Glomerular visceral epithelial cell (primary cell): ENCODE measurements at regions not wholly inside any gene's neighbourhood (a gene's known extent, or its start where the extent isn't known, plus 50 kb on each side); places are given as distances from the start of the nearest gene placed in this dataset.
"Not testable (repeated sequence)": the region's sequence is repeated elsewhere in the genome, so short reads cannot be mapped to it uniquely, and the experiment has no call there.

Source experiments
- DNase-seq: peaks from one replicate; pipeline ENCODE4 v3.0.0-alpha.2; 2016; ENCODE audit errors: extremely low spot score

DNA sequence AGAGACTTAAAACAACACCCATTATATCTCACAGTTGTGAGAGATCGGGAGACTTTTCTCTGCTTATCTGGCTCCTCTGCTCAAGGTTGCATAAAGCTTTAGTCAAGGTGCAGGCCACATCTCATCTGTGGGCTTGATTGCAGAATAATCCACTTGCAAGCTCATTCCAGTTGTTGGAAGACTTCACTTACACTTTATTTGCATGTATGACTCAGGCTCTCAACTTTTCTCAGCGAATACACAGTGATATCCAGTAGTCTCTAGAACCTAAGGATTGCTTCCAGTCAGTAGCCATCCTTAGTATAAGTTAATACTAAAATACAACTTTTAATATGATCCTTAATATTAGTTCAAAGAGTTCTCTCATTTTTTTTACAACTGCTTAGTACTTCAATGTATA is 435.5 kb upstream of the NRG3 start:
- no peak for DNase-seq

DNA sequence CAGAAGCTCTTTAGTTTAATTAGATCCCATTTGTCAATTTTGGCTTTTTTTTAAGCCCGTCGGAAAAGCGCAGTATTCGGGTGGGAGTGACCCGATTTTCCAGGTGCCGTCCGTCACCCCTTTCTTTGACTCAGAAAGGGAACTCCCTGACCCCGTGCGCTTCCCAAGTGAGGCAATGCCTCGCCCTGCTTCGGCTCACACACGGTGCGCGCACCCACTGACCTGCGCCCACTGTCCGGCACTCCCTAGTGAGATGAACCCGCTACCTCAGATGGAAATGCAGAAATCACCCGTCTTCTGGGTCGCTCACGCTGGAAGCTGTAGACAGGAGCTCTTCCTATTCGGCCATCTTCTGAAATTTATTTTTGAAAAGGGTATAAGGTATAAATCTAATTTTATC is 433.4 kb upstream of the NRG3 start:
- not testable (repeated sequence) for DNase-seq

DNA sequence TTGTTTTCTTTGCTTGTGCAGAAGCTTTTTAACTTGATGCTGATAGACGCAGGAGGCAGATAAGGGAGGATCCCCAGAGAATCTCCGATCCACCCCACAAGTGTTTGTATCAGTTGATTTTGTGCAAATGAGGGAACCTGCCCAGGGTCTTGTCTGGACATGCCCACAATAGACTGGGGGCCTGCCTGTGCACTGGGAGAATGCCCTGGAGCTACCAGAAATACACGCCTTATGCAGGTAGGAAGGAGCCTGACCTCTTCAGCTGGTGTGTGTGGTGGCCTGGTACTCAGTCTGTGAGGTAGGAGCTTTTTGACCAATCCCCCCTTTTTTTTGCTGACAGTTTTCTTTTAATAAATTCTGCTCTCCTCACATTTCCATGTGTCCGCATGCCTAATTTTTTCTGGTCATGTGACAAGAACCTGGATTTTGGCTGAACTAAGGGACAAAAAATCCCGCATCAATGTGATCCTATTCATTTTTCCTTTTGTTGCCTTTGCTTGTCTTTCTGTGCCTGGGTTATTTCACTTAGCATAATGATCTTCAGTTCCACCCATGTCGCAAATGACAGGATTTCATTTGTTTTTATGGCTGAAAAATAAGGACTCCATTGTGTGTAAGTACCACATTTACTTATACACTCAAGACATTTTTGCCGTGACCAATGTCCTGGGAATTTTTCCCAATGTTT is 430.6 kb upstream of the NRG3 start:
- no peak for DNase-seq

DNA sequence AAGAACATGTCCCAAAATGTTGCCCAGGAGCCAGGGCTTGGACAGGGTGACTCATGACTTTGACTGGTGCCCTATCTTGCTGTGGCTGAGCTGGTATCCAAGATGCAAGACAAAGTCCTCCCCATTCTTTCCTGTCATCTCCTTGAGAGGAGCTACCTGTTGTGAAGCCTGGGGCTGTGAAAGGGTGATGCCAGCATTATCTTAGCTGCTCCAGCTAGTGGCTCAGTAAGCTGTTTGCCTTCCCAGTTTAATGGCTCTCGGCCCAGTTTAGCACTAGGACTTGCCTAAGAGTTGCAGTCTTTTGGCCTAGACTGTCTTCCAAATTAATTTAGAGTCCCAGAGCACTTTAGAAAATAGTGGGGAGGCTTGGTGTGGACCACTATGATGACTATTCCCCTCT is 424.3 kb upstream of the NRG3 start:
- no peak for DNase-seq

DNA sequence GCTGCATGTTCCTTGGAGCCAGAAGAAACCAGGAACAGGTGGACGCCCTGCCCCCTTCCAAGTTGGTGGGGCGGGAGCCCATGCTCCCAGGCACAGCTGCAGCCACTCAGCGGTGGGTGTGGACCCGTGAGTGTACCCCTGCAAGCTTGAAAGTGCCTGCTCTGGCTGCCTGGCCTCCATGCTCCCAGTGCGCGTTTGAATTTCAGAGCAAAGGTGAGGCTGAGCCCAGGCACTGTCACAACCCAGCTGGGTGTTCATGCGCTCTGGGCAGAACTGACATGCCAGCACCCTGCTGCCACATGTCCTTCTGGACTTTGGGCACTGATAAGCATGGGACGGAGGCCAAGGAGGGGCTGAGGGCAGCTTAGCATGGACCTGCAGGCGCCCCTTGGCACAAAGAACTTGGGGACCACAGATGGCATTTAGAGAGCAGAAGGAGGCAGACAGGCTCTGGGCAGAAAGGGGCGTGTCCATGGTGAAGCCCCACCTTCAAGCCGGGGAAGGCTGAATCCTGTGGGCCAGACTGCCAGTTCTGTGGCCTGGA is 402.0 kb upstream of the NRG3 start:
- DNase-seq = no peak

DNA sequence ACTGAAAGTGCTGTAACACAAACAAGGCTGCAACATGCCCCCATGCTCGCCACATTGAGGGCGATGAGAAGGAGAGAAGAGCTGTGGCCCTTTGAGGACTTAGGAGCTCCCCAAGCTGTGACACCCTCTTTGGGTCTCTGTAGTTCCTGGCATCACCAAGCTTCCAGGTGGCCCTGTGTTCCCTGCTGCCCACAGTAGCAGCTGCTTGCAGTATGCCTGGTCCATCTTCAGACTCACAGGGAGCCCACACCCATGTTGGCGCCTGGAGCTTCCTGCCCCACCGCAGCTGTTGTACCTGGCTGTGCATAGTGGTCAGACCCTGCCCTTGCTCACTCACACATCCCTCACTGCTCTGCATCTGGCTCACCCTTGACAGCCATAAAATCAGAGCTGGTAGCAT is 401.2 kb upstream of the NRG3 start:
- no peak for DNase-seq

DNA sequence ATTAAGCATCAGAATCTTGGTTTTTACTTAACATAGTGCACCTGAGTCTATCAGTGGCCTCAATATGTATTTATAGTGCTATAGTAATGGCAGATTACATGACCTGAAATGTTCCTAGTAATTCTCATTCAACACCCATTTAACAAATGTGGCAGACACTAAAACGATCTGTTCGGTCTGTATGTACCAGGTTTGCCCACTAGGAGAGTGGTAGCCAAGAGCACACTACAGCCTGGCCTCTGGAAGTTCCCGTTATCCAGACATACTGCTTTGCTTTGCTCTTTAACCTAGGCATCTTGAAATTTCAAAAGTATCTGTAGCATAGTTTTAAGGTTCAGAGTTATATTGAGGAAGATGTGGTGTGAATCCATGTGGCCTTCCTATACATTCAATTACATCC is 395.7 kb upstream of the NRG3 start:
- DNase-seq = no peak

DNA sequence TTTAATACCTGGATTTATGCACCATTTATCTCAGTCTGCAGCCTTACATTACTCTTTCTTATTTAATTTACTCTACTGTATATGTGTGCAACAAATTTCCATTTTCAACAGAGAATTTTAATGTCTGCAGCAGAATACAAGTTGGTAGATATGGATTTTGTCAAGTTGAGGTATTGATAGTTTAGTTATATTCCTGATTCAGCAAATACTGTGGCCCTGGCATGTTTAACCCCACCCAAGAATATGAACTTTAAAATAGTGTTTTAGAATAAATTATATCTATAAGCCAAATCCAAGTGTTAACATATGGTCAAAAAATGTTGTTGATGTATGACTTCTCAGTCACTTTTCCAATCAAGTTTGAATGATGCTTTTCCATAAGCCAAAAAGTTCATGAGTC is 378.4 kb upstream of the NRG3 start:
- DNase-seq = no peak

DNA sequence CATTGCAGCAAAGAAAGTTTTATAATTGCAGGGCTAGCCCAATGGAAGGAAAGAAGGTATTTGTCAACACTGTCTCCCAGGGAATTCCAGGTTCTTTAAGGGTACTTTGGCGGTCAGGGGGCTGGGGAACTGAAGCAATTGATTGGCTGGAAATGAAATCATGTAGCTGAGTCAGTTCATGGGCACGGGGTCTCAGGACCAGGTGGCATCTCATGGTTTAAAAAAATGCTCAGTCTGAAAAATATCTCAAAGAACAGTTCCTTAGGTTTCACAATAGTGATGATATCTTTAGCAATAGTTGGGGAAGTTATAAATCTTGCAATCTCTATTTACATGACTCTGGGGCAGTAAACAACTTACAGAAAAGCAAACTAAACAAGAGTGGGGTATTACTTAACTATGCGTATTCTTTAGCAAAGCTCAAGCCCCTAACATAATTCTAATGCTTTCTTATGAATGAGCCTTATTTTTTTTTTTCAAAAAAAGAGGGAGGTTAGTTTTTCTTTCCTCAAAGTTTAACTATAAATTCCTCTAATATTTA is 376.9 kb upstream of the NRG3 start:
- no peak for DNase-seq

- DNase-seq = no peak
Observed at GRCh38 chr10:81502677-81503359, 372.2 kb upstream of the NRG3 start.

DNA sequence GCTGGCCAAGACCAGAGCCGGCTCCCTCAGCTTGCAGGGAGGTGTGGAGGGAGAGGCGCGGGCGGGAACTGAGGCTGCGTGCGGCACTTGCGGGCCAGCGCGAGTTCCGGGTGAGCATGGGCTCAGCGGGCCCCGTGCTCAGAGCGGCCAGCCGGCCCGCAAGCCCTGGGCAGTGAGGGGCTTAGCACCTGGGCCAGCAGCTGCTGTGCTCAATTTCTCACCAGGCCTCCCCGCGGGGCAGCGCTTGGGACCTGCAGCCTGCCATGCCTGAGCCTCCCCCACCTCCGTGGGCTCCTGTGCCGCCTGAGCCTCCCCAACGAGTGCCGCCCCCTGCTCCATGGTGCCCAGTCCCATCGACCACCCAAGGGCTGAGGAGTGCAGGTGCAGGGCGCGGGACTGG is 369.2 kb upstream of the NRG3 start:
- not testable (repeated sequence) for DNase-seq

GRCh38 chr10:81514811-81515210 is 360.2 kb upstream of the NRG3 start:
- DNase-seq = no peak

DNA sequence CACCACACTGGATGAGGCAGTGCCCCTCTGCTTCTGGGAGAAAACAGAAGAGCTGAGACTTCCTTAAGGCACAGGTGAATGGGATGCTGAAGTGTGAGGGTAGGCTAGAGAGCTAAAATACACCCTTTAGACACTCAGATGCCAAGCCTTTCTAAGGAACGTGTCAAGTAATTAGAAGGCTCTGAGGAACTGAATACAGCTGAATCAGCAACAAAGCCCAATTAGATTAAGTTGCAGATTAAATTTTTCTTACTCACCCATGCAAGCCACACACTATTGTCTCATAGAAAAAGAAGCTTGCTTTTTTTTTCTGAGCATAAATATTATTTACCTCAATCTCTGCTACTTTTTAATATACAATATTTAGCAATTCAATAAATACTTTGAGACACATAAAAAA is 354.3 kb upstream of the NRG3 start:
- no peak for DNase-seq

DNA sequence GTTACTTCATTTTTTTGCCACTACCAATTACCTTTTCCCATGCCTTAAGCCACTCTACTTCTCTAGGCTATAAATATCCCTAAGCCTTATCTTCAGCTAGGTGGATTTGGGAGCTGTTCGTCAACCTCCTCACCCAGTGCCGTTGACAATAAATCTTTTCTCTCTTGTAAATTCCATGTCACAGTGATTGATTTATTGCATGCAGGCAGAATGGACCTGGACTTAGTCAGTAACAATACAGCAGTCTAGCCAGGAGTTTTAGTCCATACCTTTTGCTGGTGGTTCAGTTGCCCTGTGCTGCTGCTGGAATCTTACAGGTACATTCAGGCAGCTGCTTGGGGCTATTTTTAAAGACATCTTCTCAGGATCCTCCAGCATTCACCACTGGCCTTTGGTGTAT is 350.5 kb upstream of the NRG3 start:
- DNase-seq = no peak

- DNase-seq = no peak
Observed at GRCh38 chr10:81532403-81532802, 342.6 kb upstream of the NRG3 start.

DNA sequence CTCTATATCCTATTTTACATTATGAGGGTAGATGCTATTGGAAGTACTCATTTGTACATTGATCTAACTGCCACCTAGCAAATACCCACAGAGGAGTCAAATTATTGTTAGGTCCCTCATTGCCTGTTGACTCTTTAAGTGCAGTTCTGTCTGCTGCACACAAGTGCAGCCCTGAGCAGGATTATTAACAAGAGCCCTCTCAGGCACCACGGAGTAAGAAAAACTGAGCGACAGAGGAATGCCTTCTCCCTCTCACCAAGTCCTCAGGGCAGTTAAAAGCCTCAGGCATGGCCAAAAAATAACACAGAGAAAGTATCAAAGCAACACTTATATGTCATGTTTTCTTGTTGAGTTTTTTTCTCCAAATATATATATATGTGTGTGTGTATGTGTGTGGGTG is 340.0 kb upstream of the NRG3 start:
- no peak for DNase-seq

DNA sequence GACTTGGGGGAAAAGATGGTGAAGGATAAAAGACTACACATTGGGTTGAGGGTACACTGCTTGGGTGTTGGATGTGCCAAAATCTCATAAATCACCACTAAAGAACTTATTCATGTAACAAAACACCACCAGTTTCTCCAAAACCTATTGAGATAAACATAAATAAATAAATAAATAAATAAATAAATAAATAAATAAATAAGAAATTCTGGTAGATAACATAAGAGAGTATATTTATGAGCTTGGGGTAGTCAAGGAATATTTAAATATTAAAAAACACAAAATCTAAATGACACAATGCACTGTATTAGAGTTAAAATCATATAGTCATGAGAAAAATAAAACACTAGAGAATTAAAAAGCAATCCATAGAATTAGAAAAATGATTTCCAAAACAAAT is 333.5 kb upstream of the NRG3 start:
- no peak for DNase-seq

- DNase-seq = no peak
Observed at GRCh38 chr10:81546243-81546642, 328.8 kb upstream of the NRG3 start.

DNA sequence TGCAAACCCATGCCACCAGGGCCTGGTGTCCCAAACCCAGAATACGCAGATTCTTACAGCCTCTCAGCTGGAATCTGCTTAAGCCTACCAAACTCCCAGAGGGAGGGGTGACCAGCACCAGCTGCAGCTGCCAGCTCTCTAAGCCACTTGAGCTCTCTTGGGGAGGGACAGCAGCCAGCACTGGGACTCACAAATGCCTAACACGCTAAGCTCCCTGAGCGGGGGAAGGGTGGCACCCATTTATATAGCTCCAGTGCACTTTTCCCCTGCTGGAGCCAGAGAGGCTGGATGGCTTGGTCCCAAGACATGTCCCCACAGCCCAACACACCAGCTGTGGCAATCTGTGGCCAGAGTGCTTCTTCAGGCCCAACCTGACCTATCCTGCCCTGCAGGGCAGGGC is 326.8 kb upstream of the NRG3 start:
- no peak for DNase-seq

DNA sequence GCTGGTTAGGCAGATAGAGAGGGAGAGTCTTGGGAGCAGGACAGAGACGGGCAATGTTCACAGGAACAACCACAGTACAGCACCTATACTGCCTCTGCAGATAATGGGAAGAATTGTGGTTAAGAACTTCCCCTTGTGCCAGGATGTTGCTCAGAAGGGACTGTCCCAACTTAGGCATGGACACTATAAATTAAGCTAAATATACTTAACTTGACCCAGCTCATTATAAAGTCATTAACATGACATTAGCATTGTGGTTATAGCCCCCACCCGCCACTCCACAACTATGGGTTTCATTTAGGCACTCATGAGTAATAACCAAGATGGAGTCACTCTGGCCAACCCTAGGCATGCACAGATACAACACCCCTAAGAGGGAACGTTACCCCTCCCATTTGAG is 310.9 kb upstream of the NRG3 start:
- DNase-seq = no peak

GRCh38 chr10:81569488-81569887 is 305.5 kb upstream of the NRG3 start:
- DNase-seq = no peak

DNA sequence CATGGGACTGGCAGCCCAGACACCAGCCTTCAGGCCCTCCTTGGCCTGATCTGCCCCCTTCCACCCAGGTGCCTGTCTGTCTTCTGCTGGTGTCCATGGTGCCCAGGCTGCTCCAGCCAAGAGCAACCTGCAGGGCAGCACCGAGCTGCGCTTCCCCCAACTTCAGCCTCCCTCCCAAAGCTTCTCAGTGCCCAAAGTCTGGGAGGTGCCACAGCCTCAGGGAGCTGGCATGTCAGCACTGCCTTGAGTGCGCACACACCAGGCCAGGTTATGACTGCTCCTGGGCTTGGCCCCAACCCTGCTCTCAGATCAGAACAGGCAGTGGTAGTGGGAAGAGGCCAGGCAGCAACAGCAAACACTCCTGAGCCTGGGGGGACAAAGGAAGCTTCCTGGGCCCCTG is 304.6 kb upstream of the NRG3 start:
- DNase-seq = no peak
